Activated CD4-positive, alpha-beta memory T cell treated with anti-CD3 and anti-CD28 coated beads, Interleukin-2, amount 10 ng/mL, durations not matched to agents 7 days and 5 days (primary cell): ENCODE measurements at regions not wholly inside any gene's neighbourhood (a gene's known extent, or its start where the extent isn't known, plus 50 kb on each side); places are given as distances from the start of the nearest gene placed in this dataset.

Source experiments
- CTCF ChIA-PET: fragments of 350-600 bp; sonication (Branson Sonifier 250); formaldehyde crosslinking; loops from one replicate; lab custom pipeline; 2021; ENCODE audit warnings: antibody characterized with exemption, inconsistent platforms; lab: Charles Lee
- POLR2A ChIA-PET: fragments of 350-600 bp; sonication (Branson Sonifier 250); formaldehyde crosslinking; loops from one replicate; lab custom pipeline; 2021; ENCODE audit warnings: antibody characterized with exemption; lab: Charles Lee
- DNase-seq: peaks from one replicate; pipeline ENCODE4 v3.0.0-alpha.2; 2020
- H3K27ac Mint-ChIP-seq: one replicate; pipeline ENCODE4 v1.8.0; 2021; ENCODE audit warnings: mild to moderate bottlenecking, mixed read lengths
- H3K27me3 Mint-ChIP-seq: one replicate; pipeline ENCODE4 v1.8.0; 2021; ENCODE audit warnings: mixed read lengths
- H3K36me3 Mint-ChIP-seq: one replicate; pipeline ENCODE4 v1.8.0; 2021; ENCODE audit warnings: low read depth, mixed read lengths
- H3K4me1 Mint-ChIP-seq: one replicate; pipeline ENCODE4 v1.8.0; 2021; ENCODE audit warnings: mixed read lengths
- H3K4me3 Mint-ChIP-seq: one replicate; pipeline ENCODE4 v1.8.0; 2021; ENCODE audit warnings: mild to moderate bottlenecking, mixed read lengths
- H3K9me3 Mint-ChIP-seq: one replicate; pipeline ENCODE4 v1.8.0; 2021; ENCODE audit warnings: mixed read lengths

DNA sequence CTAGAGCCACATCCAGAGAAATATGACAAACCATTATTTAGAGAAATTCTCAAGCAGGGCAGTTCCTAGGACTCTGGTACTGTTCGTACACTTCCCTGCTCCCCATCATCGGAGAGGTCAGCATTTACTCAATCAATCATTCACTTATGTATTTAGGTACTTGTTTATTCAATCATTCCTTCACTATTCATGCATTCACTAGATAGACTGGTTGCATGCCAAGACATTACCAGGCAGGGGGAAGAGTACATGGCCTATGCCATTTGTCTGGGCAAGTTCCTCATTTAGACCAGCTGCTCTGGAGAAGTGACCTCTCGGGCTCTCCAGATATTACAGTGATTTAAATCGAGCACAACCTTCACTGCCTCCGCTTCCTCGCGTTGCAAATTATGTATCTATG is 603.4 kb downstream of the KCNJ2 start:
- H3K4me3 Mint-ChIP-seq, result no peak overlapping the region
- H3K9me3 Mint-ChIP-seq, result no peaks in the 10 kb centered on the region
- no peaks in the 10 kb centered on the region for H3K36me3 Mint-ChIP-seq
- no peaks in the 10 kb centered on the region for H3K4me1 Mint-ChIP-seq
- POLR2A ChIA-PET, result no interaction called here
- H3K27ac Mint-ChIP-seq, result no peak overlapping the region
- no peak for DNase-seq
- no peaks in the 10 kb centered on the region for H3K27me3 Mint-ChIP-seq
- CTCF ChIA-PET, result no interaction called here

DNA sequence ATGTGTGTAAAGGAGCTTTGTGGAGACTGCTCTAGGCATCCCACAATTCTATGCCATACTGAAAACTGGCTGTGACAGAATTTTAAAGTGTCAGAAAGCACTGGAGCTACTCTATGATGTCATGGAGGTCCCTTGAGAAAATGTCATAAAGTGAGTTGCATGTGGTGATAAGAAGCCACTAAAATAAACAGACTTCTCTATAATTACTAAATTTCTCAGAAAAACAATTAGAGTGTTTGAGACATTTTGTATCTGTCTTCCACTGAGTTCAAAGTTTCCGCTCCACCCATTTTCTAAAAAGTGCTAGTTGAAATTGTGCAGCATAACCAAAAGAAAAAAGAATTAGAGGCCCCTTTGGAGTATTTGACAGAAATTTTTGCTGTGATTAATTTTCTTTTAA is 603.9 kb downstream of the KCNJ2 start:
- Mint-ChIP-seq H3K4me1 (no peaks in the 10 kb centered on the region), H3K4me3 (no peak overlapping the region), H3K27me3 (no peaks in the 10 kb centered on the region), H3K9me3 (no peaks in the 10 kb centered on the region), H3K36me3 (no peaks in the 10 kb centered on the region), H3K27ac (no peak overlapping the region)
- POLR2A ChIA-PET, result no interaction called here
- CTCF ChIA-PET, result no interaction called here
- DNase-seq, result no peak

DNA sequence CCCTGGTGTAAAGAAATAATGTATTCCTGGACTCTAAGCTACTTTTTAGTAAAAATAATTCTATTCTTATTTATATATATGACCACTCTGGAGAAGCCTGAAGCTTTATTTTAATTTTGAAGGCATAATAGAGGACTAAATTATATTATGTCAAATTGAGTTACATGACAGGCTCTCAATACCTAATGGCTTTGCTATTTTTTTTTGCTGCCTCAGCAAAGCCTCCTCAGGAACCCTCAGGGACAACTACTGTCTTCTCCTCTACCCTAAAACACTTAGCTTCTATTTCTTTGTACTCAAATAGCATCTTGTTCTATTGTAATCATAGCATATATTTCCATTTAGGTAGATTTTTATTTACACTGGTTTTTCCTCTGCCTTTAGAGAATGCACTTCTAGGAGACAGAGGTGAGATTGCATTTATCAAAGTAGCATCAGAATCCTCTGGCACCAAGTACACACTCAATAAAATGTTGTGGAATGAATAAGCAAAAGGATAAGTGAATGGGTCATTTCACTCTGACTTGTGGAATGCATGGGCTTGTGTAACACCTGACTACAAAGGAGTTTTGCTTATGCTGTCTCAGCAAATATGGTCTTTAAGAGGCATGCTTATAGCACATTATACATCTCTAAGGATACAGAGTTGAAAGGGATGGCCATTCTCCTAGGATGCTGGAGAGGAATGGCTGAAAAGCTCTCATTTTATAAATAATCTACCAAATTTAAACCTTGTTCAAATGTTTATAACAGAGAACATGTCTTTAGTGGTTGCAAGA is 605.2 kb downstream of the KCNJ2 start:
- Mint-ChIP-seq H3K4me3 (no peak overlapping the region), H3K27ac (no peak overlapping the region), H3K36me3 (no peaks in the 10 kb centered on the region), H3K4me1 (no peaks in the 10 kb centered on the region), H3K9me3 (no peaks in the 10 kb centered on the region), H3K27me3 (no peaks in the 10 kb centered on the region)
- no peak for DNase-seq
- ChIA-PET CTCF (no interaction called here), POLR2A (no interaction called here)

DNA sequence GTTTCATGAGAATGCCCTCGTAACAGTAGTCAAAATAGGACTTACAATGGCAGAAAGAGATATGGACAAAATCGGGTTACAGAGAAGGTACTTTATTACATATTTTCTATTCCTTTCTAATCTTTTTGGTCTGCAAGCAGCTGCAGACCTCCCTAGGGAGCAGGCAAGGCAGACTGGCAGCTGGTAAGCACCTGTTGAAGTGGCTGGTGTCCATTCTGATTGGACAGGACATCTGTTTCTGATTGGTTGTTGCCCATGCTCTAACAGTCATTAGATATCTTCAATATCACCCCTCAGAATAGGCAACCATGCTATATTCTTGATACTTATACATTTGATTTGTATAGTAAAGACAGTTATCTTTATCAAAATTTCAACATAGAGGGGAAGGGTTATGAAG is 606.3 kb downstream of the KCNJ2 start:
- no peaks in the 10 kb centered on the region for H3K36me3 Mint-ChIP-seq
- no peak overlapping the region for H3K27ac Mint-ChIP-seq
- H3K4me1 Mint-ChIP-seq, result no peaks in the 10 kb centered on the region
- no peaks in the 10 kb centered on the region for H3K9me3 Mint-ChIP-seq
- no peak overlapping the region for H3K4me3 Mint-ChIP-seq
- POLR2A ChIA-PET, result no interaction called here
- no peaks in the 10 kb centered on the region for H3K27me3 Mint-ChIP-seq
- CTCF ChIA-PET, result interaction anchor here (0.5 kb wide), 1 partner anchor 353 kb away, joined by 3 read pairs; no protein-coding TSS in a partner anchor
- DNase-seq, result no peak

DNA sequence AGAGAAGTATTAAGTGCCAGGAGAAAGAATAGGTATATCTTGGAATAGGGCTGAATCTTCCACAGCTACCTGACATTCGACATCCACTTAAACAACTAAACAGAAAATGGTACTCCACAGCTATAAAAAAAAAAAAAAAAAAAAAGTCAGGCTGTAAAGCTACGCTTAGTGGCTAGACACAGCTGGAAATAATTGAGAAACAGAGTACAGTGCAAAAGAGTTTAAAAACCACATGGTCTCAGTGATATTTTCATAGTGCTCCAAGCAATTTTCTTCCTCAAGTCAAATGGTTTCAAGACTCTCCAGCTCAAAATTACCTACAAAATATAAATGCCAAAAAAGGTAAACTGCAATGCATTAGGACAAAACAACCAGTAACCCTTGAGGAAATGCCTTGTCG is 607.1 kb downstream of the KCNJ2 start:
- CTCF ChIA-PET, result interaction anchor here (0.5 kb wide), 1 partner anchor 352 kb away, joined by 3 read pairs; no protein-coding TSS in a partner anchor
- no peak for DNase-seq
- no peak overlapping the region for H3K4me3 Mint-ChIP-seq
- POLR2A ChIA-PET, result no interaction called here
- no peaks in the 10 kb centered on the region for H3K36me3 Mint-ChIP-seq
- no peaks in the 10 kb centered on the region for H3K9me3 Mint-ChIP-seq
- H3K27me3 Mint-ChIP-seq, result no peaks in the 10 kb centered on the region
- no peaks in the 10 kb centered on the region for H3K4me1 Mint-ChIP-seq
- no peak overlapping the region for H3K27ac Mint-ChIP-seq

DNA sequence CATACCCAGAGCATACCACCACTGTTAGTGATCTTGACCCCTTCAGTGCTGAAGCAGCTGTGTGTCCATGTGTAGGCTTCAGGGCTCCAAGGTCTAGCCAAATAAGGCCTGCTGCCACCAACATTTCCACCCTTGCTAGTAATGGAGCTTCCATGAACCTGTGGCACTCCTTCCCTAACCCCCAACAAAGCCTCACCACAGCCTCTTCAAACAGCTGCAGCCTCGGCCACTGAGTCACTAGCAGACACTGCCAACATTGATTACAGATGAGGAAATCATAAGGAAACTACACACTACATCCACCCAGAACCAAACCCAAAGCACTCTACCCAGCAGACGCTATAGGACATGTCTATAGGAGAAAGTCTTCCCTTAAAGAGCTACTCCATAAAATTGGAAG is 610.7 kb downstream of the KCNJ2 start:
- H3K4me3 Mint-ChIP-seq, result no peak overlapping the region
- ChIA-PET POLR2A (no interaction called here), CTCF (no interaction called here)
- no peak for DNase-seq
- H3K4me1 Mint-ChIP-seq, result no peaks in the 10 kb centered on the region
- H3K36me3 Mint-ChIP-seq, result no peaks in the 10 kb centered on the region
- no peaks in the 10 kb centered on the region for H3K9me3 Mint-ChIP-seq
- no peak overlapping the region for H3K27ac Mint-ChIP-seq
- H3K27me3 Mint-ChIP-seq, result no peaks in the 10 kb centered on the region

DNA sequence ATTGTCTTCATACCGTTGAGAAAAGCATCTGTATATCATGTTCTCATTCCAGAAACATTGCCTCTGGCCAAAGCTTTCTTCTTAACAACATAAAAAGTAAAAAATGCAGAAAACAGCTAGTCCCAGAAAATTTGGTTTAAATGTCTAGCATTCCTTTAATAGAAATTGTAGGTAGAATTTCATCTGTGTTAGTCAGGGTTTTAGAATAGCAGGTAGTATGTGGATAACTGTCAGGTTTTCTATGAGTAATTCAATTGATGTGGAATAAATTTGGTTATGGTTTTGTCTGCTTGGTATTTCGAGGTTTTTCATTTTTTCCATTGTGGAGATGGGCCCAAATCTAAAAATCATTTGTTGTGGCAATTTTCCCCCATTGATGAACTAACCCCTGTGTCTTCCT is 616.7 kb downstream of the KCNJ2 start:
- DNase-seq, result no peak
- H3K27ac Mint-ChIP-seq, result no peak overlapping the region
- ChIA-PET CTCF (no interaction called here), POLR2A (no interaction called here)
- no peaks in the 10 kb centered on the region for H3K36me3 Mint-ChIP-seq
- no peaks in the 10 kb centered on the region for H3K9me3 Mint-ChIP-seq
- no peaks in the 10 kb centered on the region for H3K27me3 Mint-ChIP-seq
- no peaks in the 10 kb centered on the region for H3K4me1 Mint-ChIP-seq
- no peak overlapping the region for H3K4me3 Mint-ChIP-seq

DNA sequence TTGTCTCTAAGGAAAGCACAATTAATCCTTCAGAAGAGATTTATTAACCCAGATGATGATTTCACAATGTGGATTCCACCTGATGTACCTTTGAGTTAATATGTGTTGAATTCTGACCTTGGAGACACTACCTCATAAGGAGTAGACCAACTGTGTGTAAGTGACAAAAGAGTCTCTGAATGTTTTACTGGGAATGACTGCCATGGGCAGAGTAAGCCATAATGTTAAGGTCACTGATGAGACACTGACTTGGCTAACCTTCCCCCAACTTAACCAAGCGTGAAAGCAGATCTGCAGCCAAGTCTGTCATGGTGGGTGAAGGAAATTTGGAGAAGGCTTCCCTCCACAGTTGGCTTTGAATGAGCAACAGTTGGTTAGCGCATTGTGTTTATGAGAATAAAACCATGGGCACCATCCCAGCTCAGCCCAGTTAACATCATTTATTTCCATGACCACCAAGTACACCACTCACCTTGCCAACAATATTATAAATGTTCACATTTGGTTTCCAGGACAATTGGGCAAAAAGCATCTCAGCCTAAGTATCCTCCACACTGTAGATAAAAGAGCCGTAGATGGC is 618.5 kb downstream of the KCNJ2 start:
- no peaks in the 10 kb centered on the region for H3K4me1 Mint-ChIP-seq
- H3K36me3 Mint-ChIP-seq, result no peaks in the 10 kb centered on the region
- H3K4me3 Mint-ChIP-seq, result no peak overlapping the region
- ChIA-PET CTCF (no interaction called here), POLR2A (no interaction called here)
- H3K27ac Mint-ChIP-seq, result no peak overlapping the region
- no peaks in the 10 kb centered on the region for H3K27me3 Mint-ChIP-seq
- no peak for DNase-seq
- no peaks in the 10 kb centered on the region for H3K9me3 Mint-ChIP-seq

DNA sequence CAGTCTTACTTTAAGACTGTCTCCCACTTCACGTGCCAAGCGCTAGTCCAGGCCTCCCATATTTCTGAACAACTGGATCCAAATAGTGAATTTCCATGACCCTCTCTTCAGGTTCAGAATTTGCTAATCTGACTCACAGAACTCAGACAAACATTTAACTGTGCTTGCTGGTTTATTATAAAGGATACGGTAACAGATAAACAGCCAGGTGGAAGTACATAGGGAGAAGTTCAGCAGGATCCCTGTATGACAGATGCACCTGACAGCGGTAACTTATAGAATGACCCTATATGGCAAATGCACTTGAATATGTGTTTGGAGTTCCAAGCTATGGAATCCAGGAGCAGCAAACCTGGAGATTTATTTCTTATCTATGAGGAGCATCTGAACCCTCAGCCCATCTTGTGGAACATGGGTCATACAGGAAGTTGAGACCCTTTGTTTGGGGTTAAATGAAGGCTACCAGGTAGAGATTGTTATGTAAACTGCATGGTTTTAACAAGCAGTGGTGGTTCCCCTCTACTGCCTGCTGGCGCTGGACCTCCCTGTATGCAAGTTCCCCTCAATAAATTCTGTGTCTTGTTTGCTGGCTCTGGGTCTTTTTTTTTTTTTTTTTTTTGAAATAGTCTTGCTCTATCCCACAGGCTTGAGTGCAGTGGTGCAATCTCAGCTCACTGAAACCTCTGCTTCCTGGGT is 622.6 kb downstream of the KCNJ2 start:
- POLR2A ChIA-PET, result no interaction called here
- no peak for DNase-seq
- H3K4me1 Mint-ChIP-seq, result no peaks in the 10 kb centered on the region
- H3K36me3 Mint-ChIP-seq, result no peaks in the 10 kb centered on the region
- no peaks in the 10 kb centered on the region for H3K27me3 Mint-ChIP-seq
- CTCF ChIA-PET, result no interaction called here
- no peaks in the 10 kb centered on the region for H3K9me3 Mint-ChIP-seq
- H3K4me3 Mint-ChIP-seq, result no peak overlapping the region
- H3K27ac Mint-ChIP-seq, result no peak overlapping the region

DNA sequence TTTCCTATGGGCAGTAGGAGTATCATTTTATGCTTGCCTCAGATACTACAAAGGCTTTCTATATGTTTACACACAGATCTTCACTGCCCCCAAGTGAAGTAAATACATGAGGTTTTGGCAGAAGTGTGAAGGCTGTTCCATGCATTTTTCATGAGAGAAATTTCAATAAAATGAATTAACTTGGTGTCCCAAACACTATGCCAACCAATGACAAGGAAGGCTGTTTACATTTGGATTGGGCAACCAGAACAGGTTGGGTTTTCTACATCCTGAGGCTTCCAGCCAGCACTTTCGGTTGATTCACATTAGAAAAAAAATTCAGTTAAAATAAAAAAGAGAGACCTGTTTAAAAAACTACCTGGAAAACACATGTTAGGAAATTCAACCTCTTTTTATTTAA is 625.4 kb downstream of the KCNJ2 start:
- H3K36me3 Mint-ChIP-seq, result no peaks in the 10 kb centered on the region
- H3K9me3 Mint-ChIP-seq, result no peaks in the 10 kb centered on the region
- H3K4me1 Mint-ChIP-seq, result no peaks in the 10 kb centered on the region
- H3K27me3 Mint-ChIP-seq, result no peaks in the 10 kb centered on the region
- CTCF ChIA-PET, result no interaction called here
- H3K4me3 Mint-ChIP-seq, result no peak overlapping the region
- POLR2A ChIA-PET, result no interaction called here
- no peak for DNase-seq
- H3K27ac Mint-ChIP-seq, result no peak overlapping the region

DNA sequence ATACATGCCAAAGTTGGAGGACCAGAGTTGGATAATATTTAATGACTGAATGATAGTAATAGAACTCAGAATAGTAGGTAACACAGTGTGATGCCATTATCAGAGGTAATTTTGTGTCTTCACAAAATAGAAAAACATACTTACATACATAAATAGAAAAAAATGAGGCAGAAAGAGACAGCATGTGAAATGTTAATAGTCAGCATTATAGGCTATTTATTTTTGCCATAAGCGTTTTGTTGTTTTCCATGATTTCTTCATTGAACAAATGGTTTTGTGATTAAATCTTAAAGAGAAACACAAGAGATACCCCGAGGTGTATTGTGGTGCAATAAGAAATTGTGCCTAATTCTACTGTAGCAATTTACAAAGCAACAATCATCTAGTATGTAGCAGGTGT is 626.3 kb downstream of the KCNJ2 start:
- no peaks in the 10 kb centered on the region for H3K27me3 Mint-ChIP-seq
- POLR2A ChIA-PET, result no interaction called here
- no peak overlapping the region for H3K27ac Mint-ChIP-seq
- H3K4me3 Mint-ChIP-seq, result no peak overlapping the region
- CTCF ChIA-PET, result no interaction called here
- no peaks in the 10 kb centered on the region for H3K4me1 Mint-ChIP-seq
- no peak for DNase-seq
- H3K36me3 Mint-ChIP-seq, result no peaks in the 10 kb centered on the region
- H3K9me3 Mint-ChIP-seq, result no peaks in the 10 kb centered on the region

DNA sequence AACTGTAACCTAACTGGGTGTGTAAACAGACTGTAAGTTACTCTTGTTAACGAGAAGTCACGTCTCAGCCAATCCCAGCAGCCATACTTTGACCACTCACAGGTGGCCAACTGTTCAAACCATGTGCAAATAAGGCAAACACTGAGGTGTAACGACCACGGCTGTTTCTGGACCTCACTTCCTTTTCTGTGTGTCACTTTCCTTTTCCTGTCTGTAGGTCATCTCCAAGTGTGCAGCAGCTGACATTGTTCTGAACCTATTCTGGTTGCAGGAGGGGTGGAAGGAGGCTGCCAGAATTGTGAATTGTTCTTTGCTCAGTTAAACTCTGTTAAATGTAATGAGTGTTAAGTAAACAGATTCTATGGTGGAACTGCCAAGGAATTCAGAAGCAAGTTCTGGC is 627.4 kb downstream of the KCNJ2 start:
- Mint-ChIP-seq H3K9me3 (no peaks in the 10 kb centered on the region), H3K4me3 (no peak overlapping the region), H3K36me3 (no peaks in the 10 kb centered on the region), H3K27me3 (no peaks in the 10 kb centered on the region), H3K4me1 (no peaks in the 10 kb centered on the region), H3K27ac (no peak overlapping the region)
- ChIA-PET CTCF (no interaction called here), POLR2A (no interaction called here)
- no peak for DNase-seq

DNA sequence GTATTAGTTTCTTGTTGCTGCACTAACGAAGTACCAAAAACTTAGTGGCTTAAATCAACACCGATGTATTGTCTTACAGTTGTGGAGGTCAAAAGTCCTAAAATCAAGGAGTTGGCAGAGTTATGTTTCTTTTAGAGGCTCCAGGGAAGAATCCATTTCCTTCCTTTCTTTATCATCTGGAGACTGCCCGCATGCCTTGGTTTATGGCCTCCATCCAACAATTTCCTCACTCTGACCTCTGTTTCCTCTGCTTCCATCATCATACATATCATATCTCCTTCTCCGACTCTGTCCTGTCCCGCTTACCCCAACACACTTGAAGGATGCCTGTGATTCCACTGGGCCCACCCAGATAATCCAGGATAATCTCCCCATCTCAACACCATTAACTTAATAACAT is 627.8 kb downstream of the KCNJ2 start:
- Mint-ChIP-seq H3K9me3 (no peaks in the 10 kb centered on the region), H3K27me3 (no peaks in the 10 kb centered on the region), H3K27ac (no peak overlapping the region), H3K4me1 (no peaks in the 10 kb centered on the region), H3K4me3 (no peak overlapping the region), H3K36me3 (no peaks in the 10 kb centered on the region)
- ChIA-PET CTCF (no interaction called here), POLR2A (no interaction called here)
- no peak for DNase-seq

DNA sequence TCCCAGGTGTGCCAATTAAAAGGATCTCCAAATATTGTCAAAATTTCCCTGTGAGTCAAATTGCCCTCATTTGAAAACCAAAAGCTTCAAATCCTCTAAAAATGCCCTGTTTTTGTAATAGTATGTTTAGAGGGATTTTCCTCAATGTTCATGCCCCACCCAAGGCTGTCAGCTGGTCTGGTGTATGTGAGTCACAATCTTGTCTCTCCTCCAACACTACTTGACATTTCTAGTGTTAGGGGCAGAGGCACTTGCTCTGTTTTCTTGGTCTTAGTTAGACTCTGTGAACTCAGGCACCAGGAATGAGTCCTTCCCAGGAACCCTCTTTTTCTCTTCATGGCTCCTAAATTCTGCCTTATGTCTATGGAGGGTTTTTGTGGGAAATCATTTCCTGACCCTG is 634.8 kb downstream of the KCNJ2 start:
- H3K4me3 Mint-ChIP-seq, result no peak overlapping the region
- H3K27me3 Mint-ChIP-seq, result no peaks in the 10 kb centered on the region
- ChIA-PET POLR2A (no interaction called here), CTCF (no interaction called here)
- H3K27ac Mint-ChIP-seq, result no peak overlapping the region
- no peaks in the 10 kb centered on the region for H3K9me3 Mint-ChIP-seq
- H3K4me1 Mint-ChIP-seq, result no peaks in the 10 kb centered on the region
- DNase-seq, result no peak
- no peaks in the 10 kb centered on the region for H3K36me3 Mint-ChIP-seq
